RPMI8226 (cell line): ENCODE measurements at regions not wholly inside any gene's neighbourhood (a gene's known extent, or its start where the extent isn't known, plus 50 kb on each side); places are given as distances from the start of the nearest gene placed in this dataset.
"Not testable (repeated sequence)": the region's sequence is repeated elsewhere in the genome, so short reads cannot be mapped to it uniquely, and the experiment has no call there.

ENCODE experiments used
- DNase-seq: peaks from one replicate; pipeline ENCODE4 v3.0.0-alpha.2; 2015

- no peak for DNase-seq
These were observed 166.7 kb upstream of the THBS1 start for GRCh38 chr15:39414201-39414600.

- no peak for DNase-seq
These were observed 165.2 kb upstream of the THBS1 start for GRCh38 chr15:39415634-39416033.

DNA sequence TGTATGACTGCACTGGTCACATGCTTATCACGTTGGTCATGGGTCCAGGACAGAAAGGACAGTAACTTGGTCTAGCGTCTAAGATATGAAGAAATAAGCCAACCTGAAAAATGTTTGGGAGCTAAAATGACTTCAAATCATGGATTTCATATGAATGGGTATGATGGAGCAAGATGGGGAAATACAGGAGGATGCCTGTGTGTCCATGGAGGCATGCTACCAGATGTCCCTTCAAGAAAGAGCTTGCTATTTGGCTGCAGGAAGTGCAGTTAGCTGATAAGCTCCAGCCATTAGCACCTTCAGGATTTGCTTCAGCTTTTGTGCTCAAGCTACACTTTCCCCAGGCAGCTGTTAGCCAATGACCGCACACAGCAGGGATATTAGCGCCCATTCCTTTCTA lies 164.6 kb upstream of the THBS1 start:
- no peak for DNase-seq

- no peak for DNase-seq
These were observed 163.3 kb upstream of the THBS1 start for GRCh38 chr15:39417366-39418134.

- DNase-seq, result no peak
These were observed 161.2 kb upstream of the THBS1 start for GRCh38 chr15:39419651-39420050.

DNA sequence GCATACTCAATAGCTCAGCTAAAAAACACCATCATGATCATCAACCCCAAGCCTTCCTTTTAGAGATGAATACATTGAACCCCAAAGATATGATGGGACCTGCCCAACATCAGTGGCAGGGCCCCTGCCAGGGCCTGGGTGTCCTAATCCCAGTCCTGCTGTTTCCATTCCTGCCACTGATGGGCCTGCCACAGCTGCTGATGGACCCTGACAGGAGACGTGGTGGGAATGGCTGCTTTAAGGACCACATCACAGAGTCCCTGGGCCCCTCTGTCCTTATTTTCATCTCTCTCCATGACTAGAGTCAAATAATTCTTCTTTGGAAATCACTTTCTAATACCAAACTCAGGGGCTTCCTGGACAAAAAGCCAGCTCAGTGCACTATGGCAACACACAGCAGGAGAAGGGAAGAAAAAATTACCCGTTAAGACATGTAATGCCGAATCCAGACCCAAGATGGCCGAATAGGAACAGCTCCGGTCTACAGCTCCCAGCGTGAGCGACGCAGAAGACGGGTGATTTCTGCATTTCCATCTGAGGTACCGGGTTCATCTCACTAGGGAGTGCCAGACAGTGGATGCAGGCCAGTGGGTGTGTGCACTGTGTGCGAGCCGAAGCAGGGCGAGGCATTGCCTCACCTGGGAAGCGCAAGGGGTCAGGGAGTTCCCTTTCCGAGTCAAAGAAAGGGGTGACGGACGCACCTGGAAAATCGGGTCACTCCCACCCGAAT lies 160.6 kb upstream of the THBS1 start:
- not testable (repeated sequence) for DNase-seq

DNA sequence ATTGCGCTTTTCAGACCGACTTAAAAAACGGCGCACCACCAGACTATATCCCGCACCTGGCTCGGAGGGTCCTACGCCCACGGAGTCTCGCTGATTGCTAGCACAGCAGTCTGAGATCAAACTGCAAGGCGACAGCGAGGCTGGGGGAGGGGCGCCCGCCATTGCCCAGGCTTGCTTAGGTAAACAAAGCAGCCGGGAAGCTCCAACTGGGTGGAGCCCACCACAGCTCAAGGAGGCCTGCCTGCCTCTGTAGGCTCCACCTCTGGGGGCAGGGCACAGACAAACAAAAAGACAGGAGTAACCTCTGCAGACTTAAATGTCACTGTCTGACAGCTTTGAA lies 160.1 kb upstream of the THBS1 start:
- DNase-seq, result not testable (repeated sequence)

DNA sequence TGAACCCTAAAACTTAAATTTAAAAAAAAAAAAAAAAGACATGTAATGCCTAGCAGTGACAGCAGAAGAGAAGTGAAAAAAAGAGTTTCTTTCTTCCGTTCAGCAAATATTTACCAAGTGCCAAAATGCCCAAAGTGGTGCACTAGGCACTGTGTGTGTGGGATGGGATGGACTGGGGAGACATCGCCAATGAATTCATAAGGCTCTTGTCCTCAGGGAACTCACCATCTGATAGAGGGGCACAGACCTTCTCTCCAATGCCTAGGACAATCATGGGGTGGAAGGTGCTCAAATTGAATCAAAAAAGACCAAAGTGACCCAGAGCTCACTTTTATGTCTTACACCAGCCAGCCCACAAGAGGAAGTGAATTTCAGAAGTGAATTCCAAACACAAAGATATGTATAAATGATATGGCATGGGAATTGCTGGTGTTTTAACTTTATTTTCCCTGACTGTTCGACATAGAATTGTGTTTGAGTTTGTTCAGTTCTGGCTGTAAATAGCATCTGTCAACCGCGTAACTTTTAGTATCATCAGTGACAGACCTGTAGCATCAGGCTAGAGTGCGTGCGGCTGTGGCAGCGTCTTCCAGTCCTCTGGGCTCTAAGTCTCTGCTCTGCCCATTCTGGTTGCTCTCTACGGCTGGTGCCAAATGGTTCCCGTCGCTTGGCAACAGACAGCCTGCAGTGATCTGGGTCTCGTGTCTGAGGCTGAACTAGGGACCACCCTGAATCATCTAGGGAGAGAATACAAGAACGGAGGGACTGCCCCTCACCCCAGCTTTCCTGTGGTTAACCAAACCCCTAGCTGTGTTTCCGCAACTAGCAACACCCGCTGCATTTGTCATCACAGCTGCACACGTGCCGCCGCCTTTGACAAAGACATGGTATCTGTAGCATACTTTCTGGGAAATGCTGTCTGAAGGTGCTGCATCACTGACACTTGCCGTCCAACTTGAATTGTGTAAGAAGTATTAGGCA lies 154.0 kb upstream of the THBS1 start:
- DNase-seq, result peak; percentile 13

DNA sequence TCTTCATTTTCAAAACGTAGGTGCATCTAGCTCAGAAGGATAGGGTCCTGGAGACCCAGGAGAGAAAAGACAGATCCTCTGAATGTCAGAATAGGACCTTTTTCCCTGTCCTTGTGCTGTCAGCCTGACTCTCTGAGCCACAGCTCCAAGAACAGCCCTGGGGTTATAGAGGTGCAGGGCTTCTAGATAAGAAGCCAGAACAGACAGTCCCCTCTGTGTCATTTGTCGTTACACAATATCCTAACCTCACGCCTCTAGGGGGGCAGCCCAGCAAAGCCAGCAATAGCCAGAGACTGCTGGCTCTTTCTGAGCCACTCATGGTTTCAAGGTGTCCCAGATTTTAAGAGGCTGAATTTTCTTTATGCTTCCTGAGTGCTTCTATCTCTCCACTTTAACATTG lies 153.2 kb upstream of the THBS1 start:
- no peak for DNase-seq

- DNase-seq, result no peak
These were observed 151.0 kb upstream of the THBS1 start for GRCh38 chr15:39429898-39430357.

GRCh38 chr15:39430389-39430788 lies 150.5 kb upstream of the THBS1 start:
- no peak for DNase-seq

GRCh38 chr15:39431376-39431775 lies 149.5 kb upstream of the THBS1 start:
- DNase-seq, result no peak

GRCh38 chr15:39432026-39432425 lies 148.9 kb upstream of the THBS1 start:
- DNase-seq, result no peak

- no peak for DNase-seq
These were observed 147.9 kb upstream of the THBS1 start for GRCh38 chr15:39432912-39433348.

GRCh38 chr15:39433376-39433775 lies 147.5 kb upstream of the THBS1 start:
- no peak for DNase-seq

- no peak for DNase-seq
These were observed 146.7 kb upstream of the THBS1 start for GRCh38 chr15:39434163-39434562.

GRCh38 chr15:39434751-39435238 lies 146.1 kb upstream of the THBS1 start:
- DNase-seq, result no peak

GRCh38 chr15:39435244-39435643 lies 145.6 kb upstream of the THBS1 start:
- DNase-seq, result no peak

- no peak for DNase-seq
These were observed 142.6 kb upstream of the THBS1 start for GRCh38 chr15:39438260-39438659.

GRCh38 chr15:39438799-39439592 lies 141.9 kb upstream of the THBS1 start:
- DNase-seq, result no peak

DNA sequence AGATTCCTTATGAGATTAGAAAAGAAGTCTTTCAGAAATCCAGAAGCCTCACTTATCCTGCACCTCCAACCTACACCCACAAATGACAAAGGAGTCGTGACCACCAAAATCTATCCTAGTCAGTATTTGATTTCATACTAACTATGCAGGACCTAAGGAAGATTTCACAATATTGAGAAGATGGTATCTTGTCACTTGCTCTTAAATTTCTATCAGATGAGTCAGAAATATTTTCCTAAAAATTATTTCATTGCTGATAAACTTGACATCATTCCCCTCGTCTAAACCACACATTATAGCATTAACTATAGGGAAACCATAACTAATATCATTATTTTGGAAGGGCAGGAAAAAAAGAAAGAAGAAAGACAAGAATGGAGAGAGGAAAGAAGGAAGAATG lies 138.0 kb upstream of the THBS1 start:
- DNase-seq, result no peak

GRCh38 chr15:39443659-39444219 lies 137.1 kb upstream of the THBS1 start:
- no peak for DNase-seq
